NCI-H748 treated with DMSO at 0.1 percent for 48 hours (cell line): ENCODE measurements at regions not wholly inside any gene's neighbourhood (a gene's known extent, or its start where the extent isn't known, plus 50 kb on each side); places are given as distances from the start of the nearest gene placed in this dataset.

Experiments
- DNase-seq: peaks from one replicate; lab custom pipeline; 2025; lab: John Stamatoyannopoulos, UW

DNA sequence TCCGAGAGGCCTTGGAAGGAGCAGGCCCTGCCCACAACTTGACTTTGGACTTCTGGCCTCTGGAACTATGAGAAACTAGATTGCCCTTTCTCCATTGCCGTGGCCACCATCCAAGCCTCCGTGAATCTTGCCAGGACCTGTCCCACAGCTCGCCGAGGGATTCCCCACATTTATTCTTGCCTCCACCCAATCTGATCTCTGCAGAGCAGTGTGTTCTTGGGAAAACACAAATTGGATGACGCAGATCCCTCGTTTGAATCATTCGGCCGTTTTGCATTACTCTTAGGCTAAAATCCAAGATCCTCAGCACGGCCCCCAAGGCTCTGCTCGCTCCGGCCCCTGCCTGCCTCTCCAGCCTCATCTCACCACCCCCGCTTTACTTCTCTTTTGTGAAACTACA lies 364.2 kb downstream of the ZNF516 start:
- no peak for DNase-seq

DNA sequence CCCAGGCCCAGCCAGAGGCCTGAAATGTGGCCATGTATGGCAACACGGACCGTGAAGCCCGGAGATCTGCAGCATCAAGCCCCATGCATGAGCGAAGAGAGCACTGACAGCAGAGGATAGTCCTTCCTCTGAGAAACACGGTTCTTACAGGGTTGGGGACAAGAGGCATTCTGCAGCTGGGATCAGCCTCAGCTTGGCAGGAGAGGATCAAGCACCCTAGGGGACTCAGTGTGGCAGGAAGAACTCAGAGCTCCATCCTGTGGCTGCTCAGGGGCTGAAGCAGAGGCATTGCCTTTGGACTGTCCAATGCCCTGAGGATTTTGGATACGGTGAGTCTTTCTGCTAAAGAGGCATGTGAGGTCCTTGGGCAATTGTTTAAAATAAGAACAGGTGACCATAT lies 368.7 kb downstream of the ZNF516 start:
- peak; percentile 12 for DNase-seq

DNA sequence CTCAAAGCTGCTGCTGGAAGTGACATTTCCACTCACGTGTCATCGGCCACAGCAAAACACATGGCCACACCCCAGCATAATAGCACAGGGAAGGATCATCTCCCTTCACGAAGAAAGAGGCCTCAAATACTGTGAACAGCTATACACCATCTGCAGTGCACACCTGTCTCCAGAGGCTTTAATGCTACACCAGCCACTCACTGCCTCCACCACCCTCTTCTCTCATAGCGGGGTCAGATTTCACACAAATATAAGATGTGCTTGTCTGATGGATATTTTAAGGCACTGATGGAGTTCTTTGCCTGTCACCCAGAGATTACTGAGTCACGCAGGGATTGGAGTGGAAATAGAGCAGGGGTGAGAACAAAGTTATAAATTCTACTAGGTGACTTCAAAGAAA lies 374.0 kb downstream of the ZNF516 start:
- DNase-seq: no peak

GRCh38 chr18:76115580-76115979 lies 379.5 kb downstream of the ZNF516 start:
- DNase-seq: no peak

DNA sequence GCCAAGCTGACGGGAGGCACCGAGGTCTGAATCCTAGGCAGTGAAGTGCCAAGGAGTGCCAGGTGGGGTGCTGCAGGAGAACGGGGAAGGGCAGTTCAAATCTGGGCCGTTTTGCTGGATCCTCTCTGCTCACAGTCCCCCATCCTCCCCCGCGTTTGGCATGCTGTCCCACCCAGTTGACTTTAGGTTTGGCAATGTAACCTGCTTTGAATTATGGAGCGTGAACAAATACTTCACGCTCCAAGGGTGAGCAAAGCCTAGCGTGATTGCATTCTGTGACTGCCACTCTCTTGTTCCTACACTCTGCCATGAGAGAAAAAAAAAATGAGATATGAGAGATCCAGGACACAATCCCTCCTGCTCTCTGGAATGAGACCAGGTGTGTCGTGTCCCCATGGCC lies 381.9 kb downstream of the ZNF516 start:
- DNase-seq: no peak

DNA sequence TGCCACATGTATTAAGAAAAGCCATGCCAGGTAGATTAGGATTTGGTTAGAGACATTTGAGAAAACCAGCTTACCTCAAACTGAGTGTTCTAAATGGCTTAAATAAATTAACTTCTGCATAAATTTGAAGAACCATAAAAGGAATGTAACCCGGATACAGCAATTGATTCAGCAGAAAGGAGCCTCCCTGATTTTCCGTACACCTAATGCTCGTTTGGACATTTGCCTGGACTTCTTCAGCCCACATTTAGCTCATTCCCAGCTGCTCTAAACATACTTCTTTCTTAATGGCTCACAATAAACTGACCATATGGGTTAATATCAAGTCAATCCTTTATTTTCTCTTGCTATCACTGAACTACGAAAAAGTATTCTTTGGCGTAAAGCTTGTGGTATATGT lies 392.4 kb downstream of the ZNF516 start:
- DNase-seq: no peak

- DNase-seq: no peak
Measured at GRCh38 chr18:76102156-76102555, 392.9 kb downstream of the ZNF516 start.

- DNase-seq: no peak
Measured at GRCh38 chr18:76099931-76100457, 395.0 kb downstream of the ZNF516 start.

- DNase-seq: no peak
Measured at GRCh38 chr18:76098674-76099411, 396.2 kb downstream of the ZNF516 start.

- no peak for DNase-seq
Measured at GRCh38 chr18:76081536-76081935, 413.5 kb downstream of the ZNF516 start.

DNA sequence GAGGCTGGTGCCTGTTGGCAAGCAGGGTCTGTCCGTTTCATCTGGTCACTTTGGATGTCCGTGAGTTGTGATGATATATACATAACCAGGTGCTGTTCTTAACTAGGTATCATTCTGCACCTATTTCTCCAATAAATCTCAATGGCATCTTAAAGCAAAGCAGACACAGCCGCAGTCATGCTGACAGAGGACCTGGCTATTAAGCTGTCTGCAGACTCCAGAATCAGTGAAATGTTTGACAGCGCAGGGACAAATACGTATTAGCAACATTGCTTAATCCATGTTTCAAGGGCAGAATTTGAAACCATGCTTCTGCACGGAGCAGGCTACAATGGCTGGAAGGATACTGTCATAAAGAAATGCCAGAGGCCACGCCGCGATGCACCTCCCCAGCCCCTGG lies 414.6 kb downstream of the ZNF516 start:
- DNase-seq: no peak

- no peak for DNase-seq
Measured at GRCh38 chr18:76075777-76076176, 419.3 kb downstream of the ZNF516 start.

DNA sequence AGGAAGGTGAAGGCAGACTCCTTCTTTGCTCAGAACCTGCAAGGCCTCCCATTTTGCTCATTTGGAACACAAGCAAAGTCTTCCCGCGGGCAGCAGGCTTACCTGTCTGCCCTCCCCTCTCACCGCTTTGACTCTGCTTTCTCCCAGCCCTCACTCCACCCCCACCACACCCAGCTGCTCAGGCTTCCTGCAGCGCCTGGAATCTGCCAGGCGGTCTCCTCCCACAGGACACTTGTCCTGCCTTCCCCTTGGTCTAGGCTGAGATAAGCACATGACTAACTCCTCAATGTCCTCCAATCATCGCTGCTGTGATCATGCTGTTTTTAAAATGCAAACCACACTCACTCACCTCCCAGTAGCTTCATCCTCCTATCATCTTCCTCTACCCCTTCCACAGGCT lies 430.0 kb downstream of the ZNF516 start:
- no peak for DNase-seq

DNA sequence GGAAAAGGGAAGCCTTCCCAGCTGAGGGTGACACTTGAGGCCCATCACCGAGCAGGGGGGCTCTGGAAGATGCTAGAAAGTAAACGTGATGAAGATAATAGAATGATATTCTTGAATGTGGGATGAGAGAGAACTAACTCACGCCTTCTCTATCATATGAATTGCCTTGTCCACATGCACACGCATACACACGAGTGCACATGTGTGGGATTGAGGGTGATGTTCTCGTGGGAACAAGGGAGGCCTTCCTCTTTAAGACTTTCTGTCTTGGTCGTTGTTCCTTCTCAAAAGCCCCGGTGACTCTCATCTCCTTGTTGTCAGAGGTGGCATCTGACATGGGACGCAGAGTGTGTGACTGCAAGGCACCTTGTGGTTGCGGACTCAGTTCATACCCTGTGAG lies 436.9 kb downstream of the ZNF516 start:
- no peak for DNase-seq

GRCh38 chr18:76057386-76057785 lies 437.7 kb downstream of the ZNF516 start:
- DNase-seq: no peak

GRCh38 chr18:76056471-76057110 lies 438.5 kb downstream of the ZNF516 start:
- no peak for DNase-seq

DNA sequence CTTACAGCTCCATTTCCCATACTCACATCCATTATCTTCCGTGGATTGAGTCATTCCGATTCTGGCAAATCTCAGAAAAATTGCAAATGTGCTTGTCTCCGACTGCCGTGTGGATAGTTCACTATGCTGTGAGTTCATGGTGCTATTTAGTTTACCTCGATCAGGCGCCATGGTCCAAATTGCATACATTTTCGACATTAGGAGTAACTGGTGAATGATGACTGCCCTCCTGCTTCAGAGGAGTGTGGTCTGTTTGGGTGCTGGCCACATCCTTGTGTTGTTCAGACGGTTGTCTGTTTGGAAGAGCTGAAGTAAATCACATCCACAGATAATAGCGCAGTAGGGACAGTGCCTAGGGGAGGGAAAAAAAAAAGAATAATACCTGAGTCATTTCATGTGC lies 439.5 kb downstream of the ZNF516 start:
- no peak for DNase-seq

GRCh38 chr18:76055025-76055424 lies 440.0 kb downstream of the ZNF516 start:
- no peak for DNase-seq

- no peak for DNase-seq
Measured at GRCh38 chr18:76054156-76054555, 440.9 kb downstream of the ZNF516 start.

DNA sequence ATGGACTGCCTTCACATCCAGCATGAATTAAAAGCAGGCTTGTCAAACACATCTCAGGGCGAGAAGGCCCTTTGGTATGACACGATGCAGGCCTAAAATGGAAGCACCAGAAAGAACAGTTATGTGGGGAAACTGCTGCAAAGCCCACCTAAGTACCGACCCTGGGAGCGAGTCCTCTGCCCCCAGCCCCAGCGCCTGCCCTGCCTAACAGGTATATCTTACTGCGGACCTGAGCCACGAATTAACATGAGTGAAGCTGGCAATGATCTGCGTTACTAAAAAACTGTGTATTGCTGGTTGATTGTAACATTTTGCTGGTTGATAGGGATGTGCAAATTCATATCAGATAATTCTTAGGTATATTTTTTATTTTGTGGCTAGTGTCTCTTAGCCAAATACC lies 441.5 kb downstream of the ZNF516 start:
- DNase-seq: no peak

GRCh38 chr18:76052227-76052595 lies 442.8 kb downstream of the ZNF516 start:
- DNase-seq: no peak

- no peak for DNase-seq
Measured at GRCh38 chr18:76051396-76052226, 443.4 kb downstream of the ZNF516 start.

DNA sequence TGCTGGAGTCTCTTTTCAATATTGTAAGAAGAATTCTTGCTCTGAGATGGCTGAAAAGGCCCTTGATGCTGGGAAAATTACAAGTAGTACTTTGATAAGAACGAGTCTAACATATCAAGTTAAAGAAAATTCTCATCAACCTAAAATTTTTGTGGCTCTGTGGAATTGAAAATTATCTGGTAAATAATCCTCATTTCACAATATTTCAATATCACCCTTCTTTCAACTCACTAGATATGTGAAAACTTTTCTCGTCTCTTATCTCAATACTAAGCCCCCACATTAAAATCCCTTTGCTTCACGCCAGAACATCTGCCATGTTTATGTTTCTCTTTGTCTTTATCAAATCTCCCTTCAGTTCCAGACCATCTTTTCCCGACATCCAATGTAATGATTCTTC lies 448.8 kb downstream of the ZNF516 start:
- DNase-seq: no peak
